Testis (tissue), 2 donors: ENCODE measurements at regions not wholly inside any gene's neighbourhood (a gene's known extent, or its start where the extent isn't known, plus 50 kb on each side); places are given as distances from the start of the nearest gene placed in this dataset.

Experiments used
- POLR2A ChIP-seq: fragments of 450-650 bp; IDR thresholded peaks from one replicate; pipeline ENCODE4 v1.6.1; 2017; ENCODE audit warnings: antibody characterized with exemption, mild to moderate bottlenecking, moderate library complexity
- TF ChIP-seq, protein P1 (sequence below), 3 experiments: fragments of 450-650 bp in 2 of 3; fragments of 200-600 bp in 1 of 3; sonication (generic) in 1 of 3; IDR thresholded peaks; one replicate each; pipeline ENCODE4 v1.5.1; 2016 to 2019; ENCODE audit warnings: antibody characterized with exemption in 3 of 3, mild to moderate bottlenecking in 2 of 3, moderate library complexity in 1 of 3

DNA sequence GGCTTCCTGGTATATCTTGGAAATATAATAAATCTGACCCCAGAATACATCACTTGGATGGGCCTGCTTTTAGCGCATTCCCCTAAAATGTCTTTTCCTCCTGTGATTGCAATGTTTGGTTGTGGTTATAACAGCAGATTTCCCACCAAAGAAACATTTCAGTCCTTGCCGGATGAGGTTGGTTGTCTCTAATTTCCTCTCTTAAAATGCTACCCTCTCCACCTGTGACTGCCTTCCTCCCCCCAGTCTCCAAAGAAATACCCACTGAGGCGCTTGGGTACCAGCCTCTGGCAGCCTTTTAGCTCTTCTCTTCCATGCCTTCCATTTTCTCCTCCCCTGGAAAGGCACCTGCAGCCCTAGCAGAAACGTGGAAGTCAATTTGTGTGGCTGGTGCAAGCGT, 102.1 kb upstream of the SIX3 start:
- TF ChIP-seq, protein P1, sequence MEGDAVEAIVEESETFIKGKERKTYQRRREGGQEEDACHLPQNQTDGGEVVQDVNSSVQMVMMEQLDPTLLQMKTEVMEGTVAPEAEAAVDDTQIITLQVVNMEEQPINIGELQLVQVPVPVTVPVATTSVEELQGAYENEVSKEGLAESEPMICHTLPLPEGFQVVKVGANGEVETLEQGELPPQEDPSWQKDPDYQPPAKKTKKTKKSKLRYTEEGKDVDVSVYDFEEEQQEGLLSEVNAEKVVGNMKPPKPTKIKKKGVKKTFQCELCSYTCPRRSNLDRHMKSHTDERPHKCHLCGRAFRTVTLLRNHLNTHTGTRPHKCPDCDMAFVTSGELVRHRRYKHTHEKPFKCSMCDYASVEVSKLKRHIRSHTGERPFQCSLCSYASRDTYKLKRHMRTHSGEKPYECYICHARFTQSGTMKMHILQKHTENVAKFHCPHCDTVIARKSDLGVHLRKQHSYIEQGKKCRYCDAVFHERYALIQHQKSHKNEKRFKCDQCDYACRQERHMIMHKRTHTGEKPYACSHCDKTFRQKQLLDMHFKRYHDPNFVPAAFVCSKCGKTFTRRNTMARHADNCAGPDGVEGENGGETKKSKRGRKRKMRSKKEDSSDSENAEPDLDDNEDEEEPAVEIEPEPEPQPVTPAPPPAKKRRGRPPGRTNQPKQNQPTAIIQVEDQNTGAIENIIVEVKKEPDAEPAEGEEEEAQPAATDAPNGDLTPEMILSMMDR (IDR thresholded peaks at IDR 0.05): no peak
- no peak for TF ChIP-seq POLR2A
